Lower leg skin (tissue), 4 donors: ENCODE measurements at regions not wholly inside any gene's neighbourhood (a gene's known extent, or its start where the extent isn't known, plus 50 kb on each side); places are given as distances from the start of the nearest gene placed in this dataset.

ENCODE experiments used
- DNase-seq, 2 donors: peaks; one replicate each; pipeline ENCODE4 v3.0.0-alpha.2; 2019; ENCODE audit warnings: low spot score in 2 of 2
- H3K4me3 ChIP-seq: fragments of 200-600 bp; sonication (generic); 2 replicates; pipeline ENCODE4 v1.5.1; 2017; ENCODE audit warnings: mild to moderate bottlenecking, low read depth; ENCODE audit not compliant: poor library complexity, severe bottlenecking
- CTCF ChIP-seq, 3 donors: fragments of 450-650 bp; IDR thresholded peaks; one replicate each; pipeline ENCODE4 v1.5.1; 2016; ENCODE audit warnings: antibody characterized with exemption in 3 of 3, mild to moderate bottlenecking in 3 of 3, moderate library complexity in 2 of 3
- POLR2A ChIP-seq, 2 donors: fragments of 450-650 bp; IDR thresholded peaks; one replicate each; pipeline ENCODE4 v1.6.1; 2016 to 2017; ENCODE audit warnings: antibody characterized with exemption in 2 of 2, mild to moderate bottlenecking in 1 of 2, moderate library complexity in 1 of 2
- WGBS, 2 donors: methylation state at CpG; one replicate each; pipeline ENCODE4 v1.1.5; 2018; 5-methylcytosine and 5-hydroxymethylcytosine counted together
- intact Hi-C: fragments of 100-400 bp; cut with DNase I; formaldehyde crosslinking; loops from one replicate; pipeline ENCODE4 v1.15.0; 2023; ENCODE audit warnings: low total_unique reads

GRCh38 chr4:185956544-185956940 is 112.4 kb upstream of the TLR3 start:
- intact Hi-C loops: no loop called here
- no peak for TF ChIP-seq POLR2A (IDR thresholded peaks at IDR 0.05)
- no peak for TF ChIP-seq CTCF (IDR thresholded peaks at IDR 0.05)
- H3K4me3 ChIP-seq: no peak overlapping the region
- no peak for DNase-seq
- WGBS, 2 donors: 49 to 54% methylated on average over 4 of the region's 4 CpGs

GRCh38 chr4:185958094-185958747 is 110.7 kb upstream of the TLR3 start:
- no peak for DNase-seq
- H3K4me3 ChIP-seq: no peak overlapping the region
- WGBS, 2 donors: 81 to 93% methylated on average over 3 of the region's 3 CpGs
- intact Hi-C loops: no loop called here
- TF ChIP-seq POLR2A (IDR thresholded peaks at IDR 0.05) (no peak), CTCF (IDR thresholded peaks at IDR 0.05) (no peak)

GRCh38 chr4:185965426-185966384 is 103.3 kb upstream of the TLR3 start:
- no peak overlapping the region for H3K4me3 ChIP-seq
- intact Hi-C loops: no loop called here
- 67 to 76% methylated on average over 15 of the region's 15 CpGs for WGBS, 2 donors
- DNase-seq: no peak
- TF ChIP-seq CTCF (IDR thresholded peaks at IDR 0.05) (no peak), POLR2A (IDR thresholded peaks at IDR 0.05) (no peak)

- intact Hi-C loops: no loop called here
- no peak for DNase-seq
- 90 to 92% methylated on average over 8 of the region's 8 CpGs for WGBS, 2 donors
- H3K4me3 ChIP-seq: no peak overlapping the region
- TF ChIP-seq CTCF (IDR thresholded peaks at IDR 0.05): no peak
Measured at GRCh38 chr4:185966549-185966948, 102.4 kb upstream of the TLR3 start.

GRCh38 chr4:185966997-185967775 is 101.8 kb upstream of the TLR3 start:
- WGBS, 2 donors: 72 to 83% methylated on average over 4 of the region's 4 CpGs
- DNase-seq: no peak
- no peak for TF ChIP-seq CTCF (IDR thresholded peaks at IDR 0.05)
- TF ChIP-seq POLR2A (IDR thresholded peaks at IDR 0.05): no peak
- no peak overlapping the region for H3K4me3 ChIP-seq
- intact Hi-C loops: no loop called here
